ENCODE measurements at regions not wholly inside any gene's neighbourhood (a gene's known extent, or its start where the extent isn't known, plus 50 kb on each side); places are given as distances from the start of the nearest gene placed in this dataset.

DNA sequence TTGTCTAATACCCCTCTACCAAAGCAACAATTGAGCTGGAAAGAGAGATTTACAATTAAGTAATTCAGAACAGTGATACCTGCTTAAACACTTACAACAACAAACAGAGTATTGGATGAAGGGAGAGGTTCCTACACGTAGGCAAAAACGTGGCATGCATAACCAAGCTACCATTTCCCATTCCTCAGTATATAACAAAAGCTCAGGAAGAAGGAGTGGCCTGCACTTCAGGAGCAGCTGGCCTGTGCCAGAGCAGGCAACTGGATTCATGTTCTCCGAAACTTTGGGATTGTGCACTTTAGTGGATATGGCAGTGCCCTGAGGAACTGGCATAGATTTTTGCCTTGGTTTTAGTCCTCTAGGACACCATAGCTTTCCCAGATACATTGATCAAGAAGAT, 630.2 kb upstream of the PCDH9 start:
- no peak for TF ChIP-seq CTCF (IDR thresholded peaks at IDR 0.05; ENCODE audit: control extremely low read depth in 1 of 3, insufficient read depth in 1 of 3, low read depth in 1 of 3, low read length in 3 of 3)
- no peak for TF ChIP-seq JUND (IDR thresholded peaks at IDR 0.05; ENCODE audit: low read length)
- TF ChIP-seq NANOG (IDR thresholded peaks at IDR 0.05; ENCODE audit: insufficient read depth, low read depth, low read length, poor library complexity, severe bottlenecking) = no peak

Data from H1 (cell line).